SK-MEL-5 (cell line): ENCODE measurements at regions not wholly inside any gene's neighbourhood (a gene's known extent, or its start where the extent isn't known, plus 50 kb on each side); places are given as distances from the start of the nearest gene placed in this dataset.

ENCODE experiments used
- DNase-seq: peaks from one replicate; pipeline ENCODE4 v3.0.0-alpha.2; 2016; ENCODE audit warnings: low read depth, low spot score
- in situ Hi-C: cut with HindIII; loops from 2 replicates; pipeline ENCODE4 v1.10.0; 2016; ENCODE audit warnings: low sequenced_read_pairs, high pct_unique_total_duplicates, low pct_unique_long_range_greater_than_20kb

GRCh38 chr3:146783446-146783845 is 178.3 kb upstream of the PLSCR5 start:
- in situ Hi-C loops, result no loop called here

GRCh38 chr3:146781606-146782005 is 176.5 kb upstream of the PLSCR5 start:
- DNase-seq, result no peak
- in situ Hi-C loops, result no loop called here

More at GRCh38 chr3:146783446-146783845, 178.3 kb upstream of the PLSCR5 start:
- no peak for DNase-seq

DNA sequence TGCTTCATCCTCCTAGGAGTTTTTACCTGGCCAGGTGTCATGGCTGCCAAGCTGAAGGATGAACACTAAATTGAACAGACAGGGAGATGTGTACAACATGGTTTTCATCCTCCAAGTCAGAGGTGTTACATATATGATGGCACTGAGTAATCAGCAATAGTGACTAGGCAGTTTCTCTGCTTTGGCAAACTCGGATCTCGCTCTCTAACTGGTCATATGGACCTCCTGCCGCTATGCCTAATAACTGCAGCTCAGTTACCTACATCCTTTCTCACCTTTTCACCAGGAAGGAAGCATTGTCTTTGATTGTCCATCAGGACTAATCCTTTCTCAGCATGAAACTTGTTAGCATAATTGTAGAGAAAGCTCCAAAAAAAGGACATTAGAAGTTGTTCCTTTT is 175.9 kb upstream of the PLSCR5 start:
- in situ Hi-C loops, result no loop called here
- no peak for DNase-seq

- DNase-seq, result no peak
- in situ Hi-C loops, result no loop called here
Measured at GRCh38 chr3:146780251-146780650, 175.1 kb upstream of the PLSCR5 start.

DNA sequence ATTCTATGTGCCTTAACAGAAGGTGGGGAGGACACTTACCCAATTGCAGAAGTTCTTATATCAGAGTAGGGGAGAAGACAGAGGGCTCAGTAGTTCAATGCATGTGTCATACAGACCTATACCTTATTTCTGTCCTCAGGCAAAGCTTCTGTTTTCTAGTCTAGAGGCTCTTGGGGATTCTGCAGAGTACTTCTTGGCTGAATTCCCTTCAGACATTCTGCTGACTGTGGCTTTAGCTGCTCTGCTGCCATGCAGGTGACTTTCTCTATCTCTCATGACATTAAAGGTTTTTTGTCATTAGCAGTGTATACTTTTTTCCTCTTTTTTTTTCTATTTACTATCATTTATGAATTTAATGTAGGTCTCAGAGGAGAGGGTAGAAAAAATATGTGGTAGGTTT is 172.8 kb upstream of the PLSCR5 start:
- DNase-seq, result peak; percentile 29
- in situ Hi-C loops, result no loop called here

DNA sequence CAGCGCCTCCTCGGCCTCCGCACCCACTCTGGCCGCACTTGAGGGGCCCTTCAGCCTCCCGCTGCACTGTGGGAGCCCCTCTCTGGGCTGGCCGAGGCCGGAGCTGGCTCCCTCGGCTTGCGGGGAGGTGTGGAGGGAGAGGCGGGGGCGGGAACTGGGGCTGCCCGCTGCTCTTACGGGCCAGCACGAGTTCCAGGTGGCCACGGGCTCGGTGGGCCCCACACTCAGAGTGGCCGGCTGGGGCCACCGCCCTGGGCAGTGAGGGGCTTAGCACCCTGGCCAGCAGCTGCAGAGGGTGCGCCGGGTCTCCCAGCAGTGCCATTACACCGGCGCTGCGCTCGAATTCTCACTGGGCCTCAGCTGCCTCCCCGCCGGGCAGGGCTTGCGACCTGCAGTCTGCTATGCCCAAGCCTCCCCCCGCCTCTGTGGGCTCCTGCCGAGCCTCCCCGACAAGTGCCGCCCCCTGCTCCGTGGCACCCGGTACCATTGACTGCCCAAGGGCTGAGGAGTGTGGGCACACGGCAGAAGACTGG is 167.1 kb upstream of the PLSCR5 start:
- in situ Hi-C loops, result no loop called here

GRCh38 chr3:146770881-146771280 is 165.7 kb upstream of the PLSCR5 start:
- in situ Hi-C loops, result no loop called here
- DNase-seq, result no peak

More for the DNA sequence above, 167.1 kb upstream of the PLSCR5 start:
- no peak for DNase-seq

- no peak for DNase-seq
- in situ Hi-C loops, result no loop called here
Measured at GRCh38 chr3:146770301-146770700, 165.2 kb upstream of the PLSCR5 start.

- in situ Hi-C loops, result no loop called here
- no peak for DNase-seq
Measured at GRCh38 chr3:146757759-146758158, 152.6 kb upstream of the PLSCR5 start.

- in situ Hi-C loops, result no loop called here
- no peak for DNase-seq
Measured at GRCh38 chr3:146750196-146750595, 145.1 kb upstream of the PLSCR5 start.

DNA sequence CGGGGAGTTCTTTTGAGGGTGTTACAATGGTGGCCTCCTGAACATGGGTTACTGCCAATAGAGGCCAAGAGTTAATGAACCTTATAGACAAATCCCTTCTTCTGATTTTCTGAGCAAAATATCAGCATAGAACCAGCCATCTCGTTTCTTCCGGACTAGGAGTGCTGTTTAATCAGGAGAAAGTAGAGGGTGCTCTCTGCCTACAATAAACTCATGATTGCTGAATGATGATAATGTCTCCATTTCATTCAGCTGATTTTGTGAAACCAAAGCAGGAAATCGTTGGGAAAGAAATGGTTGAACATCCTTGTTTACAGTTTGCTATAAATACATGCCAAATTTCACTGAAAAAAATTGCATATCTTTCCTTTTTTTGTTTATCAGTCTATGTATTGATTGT is 142.8 kb upstream of the PLSCR5 start:
- peak; percentile 85 for DNase-seq
- in situ Hi-C loops, result no loop called here

DNA sequence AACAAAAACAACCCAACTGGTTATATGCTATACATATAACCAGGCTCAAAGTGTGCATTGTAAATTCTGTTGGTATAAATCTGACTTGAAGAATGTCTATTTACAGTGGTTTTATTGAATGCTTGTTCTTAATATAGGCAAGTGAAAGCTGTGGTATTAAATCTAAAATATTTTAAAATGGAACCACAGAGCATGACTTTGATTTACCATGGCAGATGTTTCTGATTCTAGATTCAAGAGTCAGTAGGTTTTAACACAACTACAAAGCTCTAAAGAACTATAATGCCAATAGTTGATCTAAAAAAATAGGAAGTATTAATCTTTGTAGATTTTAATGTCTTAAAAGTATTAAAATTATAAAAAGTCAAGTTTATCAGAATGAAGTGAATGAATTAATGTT is 141.9 kb upstream of the PLSCR5 start:
- DNase-seq, result no peak
- in situ Hi-C loops, result no loop called here

GRCh38 chr3:146746190-146746589 is 141.0 kb upstream of the PLSCR5 start:
- DNase-seq, result no peak
- in situ Hi-C loops, result no loop called here

- in situ Hi-C loops, result no loop called here
- DNase-seq, result no peak
Measured at GRCh38 chr3:146739203-146739671, 134.1 kb upstream of the PLSCR5 start.

DNA sequence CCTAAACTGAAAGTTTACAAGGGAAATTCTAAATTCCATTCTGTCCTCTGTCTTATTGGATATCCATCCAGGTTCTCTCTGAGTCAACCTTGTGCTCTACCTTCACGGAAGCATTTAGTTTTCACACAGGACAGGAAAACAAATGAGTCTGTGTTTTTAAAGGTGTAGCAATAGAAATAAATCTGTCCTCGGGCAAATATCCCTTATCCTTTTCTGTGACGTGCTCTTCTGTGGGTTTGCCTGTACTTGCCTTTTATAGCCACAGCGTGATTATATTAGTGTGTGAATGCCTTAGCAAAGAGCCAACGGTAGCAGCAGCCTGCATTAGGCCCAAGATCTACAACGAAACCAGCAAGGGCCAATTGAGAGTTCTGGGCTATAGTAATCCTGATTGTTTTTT is 127.2 kb upstream of the PLSCR5 start:
- in situ Hi-C loops, result no loop called here
- DNase-seq, result peak; percentile 56

GRCh38 chr3:146715170-146715569 is 110.0 kb upstream of the PLSCR5 start:
- in situ Hi-C loops, result no loop called here
- DNase-seq, result no peak

- no peak for DNase-seq
- in situ Hi-C loops, result no loop called here
Measured at GRCh38 chr3:146712806-146713205, 107.7 kb upstream of the PLSCR5 start.

- no peak for DNase-seq
- in situ Hi-C loops, result no loop called here
Measured at GRCh38 chr3:146709969-146710368, 104.8 kb upstream of the PLSCR5 start.

GRCh38 chr3:146705225-146705624 is 100.1 kb upstream of the PLSCR5 start:
- in situ Hi-C loops, result no loop called here
- peak; percentile 25 for DNase-seq

DNA sequence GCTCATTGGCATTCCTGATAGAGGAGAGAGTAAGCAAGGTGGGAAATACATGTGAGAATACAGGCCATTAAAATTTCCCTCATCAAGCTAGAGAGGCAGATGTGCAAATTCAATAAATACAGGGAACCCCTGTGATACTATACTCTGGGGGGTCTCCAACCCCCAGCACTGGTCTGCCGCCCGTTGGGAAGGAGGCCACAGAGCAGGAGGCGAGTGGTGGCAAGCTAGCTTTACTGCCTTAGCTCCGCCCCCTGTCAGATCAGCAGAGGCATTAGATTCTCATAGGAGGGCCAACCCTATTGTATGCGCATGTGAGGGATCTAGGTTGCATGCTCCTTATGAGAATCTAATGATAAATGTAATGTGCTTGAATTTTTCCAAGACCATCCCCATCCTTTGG is 97.1 kb upstream of the PLSCR5 start:
- DNase-seq, result no peak
- in situ Hi-C loops, result no loop called here
